KOPT-K1 (cell line): ENCODE measurements at regions not wholly inside any gene's neighbourhood (a gene's known extent, or its start where the extent isn't known, plus 50 kb on each side); places are given as distances from the start of the nearest gene placed in this dataset.
A peak's percentile ranks its signal among the peaks of the same experiment; 100 is the strongest.
"Not testable (repeated sequence)": the region's sequence is repeated elsewhere in the genome, so short reads cannot be mapped to it uniquely, and the experiment has no call there.

Experiments
- H3K27ac ChIP-seq: fragments of 200-600 bp; sonication (generic); 2 replicates; pipeline ENCODE4 v1.5.1; 2016; ENCODE audit warnings: antibody characterized with exemption, mild to moderate bottlenecking, low read depth, low read length; ENCODE audit not compliant: poor library complexity, severe bottlenecking
- H3K36me3 ChIP-seq: fragments of 200-600 bp; sonication (generic); 2 replicates; pipeline ENCODE4 v1.5.1; 2017; ENCODE audit warnings: antibody characterized with exemption, mild to moderate bottlenecking, low read length, moderate library complexity; ENCODE audit not compliant: insufficient read depth
- H3K9me3 ChIP-seq: fragments of 200-600 bp; sonication (generic); 2 replicates; pipeline ENCODE4 v1.5.1; 2017; ENCODE audit warnings: antibody characterized with exemption, low read length, mild to moderate bottlenecking; ENCODE audit not compliant: insufficient read depth, poor library complexity, severe bottlenecking

DNA sequence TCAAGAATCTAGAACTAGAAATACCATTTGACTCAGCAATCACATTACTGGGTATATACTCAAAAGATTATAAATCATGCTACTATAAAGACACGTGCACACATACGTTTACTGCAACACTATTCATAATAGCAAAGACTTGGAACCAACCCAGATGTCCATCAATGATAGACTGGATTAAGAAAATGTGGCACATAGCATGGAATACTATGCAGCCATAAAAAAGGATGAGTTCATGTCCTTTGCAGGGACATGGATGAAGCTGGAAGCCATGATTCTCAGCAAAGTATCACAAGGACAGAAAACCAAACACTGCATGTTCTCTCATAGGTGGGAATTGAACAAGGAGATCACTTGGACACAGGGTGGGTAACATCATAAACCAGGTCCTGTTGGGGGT, 185.3 kb upstream of the ZNF322 start:
- not testable (repeated sequence) for H3K9me3 ChIP-seq, H3K36me3 ChIP-seq, H3K27ac ChIP-seq

GRCh38 chr6:26857289-26857688, 197.7 kb upstream of the ZNF322 start:
- not testable (repeated sequence) for H3K9me3 ChIP-seq, H3K27ac ChIP-seq, H3K36me3 ChIP-seq

DNA sequence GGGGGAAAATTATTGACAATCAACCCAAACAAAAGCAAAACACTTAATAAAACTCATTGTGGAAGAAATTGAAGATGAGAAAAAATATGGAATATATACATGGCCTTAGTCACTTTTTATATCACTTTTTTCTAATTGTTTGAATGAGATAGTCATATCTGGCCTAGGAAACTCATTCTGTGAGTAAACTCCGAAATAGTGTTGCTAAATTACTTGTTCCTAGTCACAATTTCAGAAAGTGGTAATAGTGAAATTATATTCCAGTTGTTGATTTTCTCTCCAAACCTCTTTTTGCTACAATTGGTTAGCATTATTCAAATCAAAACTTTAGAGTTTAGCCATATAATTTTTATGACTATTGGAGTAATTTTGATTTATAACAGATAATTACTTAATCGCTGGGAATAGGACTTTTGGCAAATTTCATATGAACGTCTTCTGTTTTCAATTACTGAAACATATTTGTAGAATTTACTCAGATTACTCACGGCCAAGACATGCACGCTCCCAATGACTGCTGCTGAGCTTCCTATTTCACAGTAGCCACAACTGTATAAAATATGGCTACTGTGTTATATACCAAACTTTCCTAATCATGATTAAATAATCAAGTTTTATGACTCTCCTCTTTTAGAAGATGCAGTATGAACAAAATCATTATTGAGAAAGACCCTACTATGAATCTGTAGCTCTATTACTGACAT, 199.7 kb upstream of the ZNF322 start:
- H3K36me3 ChIP-seq, H3K27ac ChIP-seq, H3K9me3 ChIP-seq: not testable (repeated sequence)

- H3K27ac ChIP-seq, H3K36me3 ChIP-seq, H3K9me3 ChIP-seq: not testable (repeated sequence)
Measured at GRCh38 chr6:26859771-26860163, 200.2 kb upstream of the ZNF322 start.

GRCh38 chr6:26861913-26862312, 202.4 kb upstream of the ZNF322 start:
- H3K36me3 ChIP-seq, H3K9me3 ChIP-seq, H3K27ac ChIP-seq: not testable (repeated sequence)

DNA sequence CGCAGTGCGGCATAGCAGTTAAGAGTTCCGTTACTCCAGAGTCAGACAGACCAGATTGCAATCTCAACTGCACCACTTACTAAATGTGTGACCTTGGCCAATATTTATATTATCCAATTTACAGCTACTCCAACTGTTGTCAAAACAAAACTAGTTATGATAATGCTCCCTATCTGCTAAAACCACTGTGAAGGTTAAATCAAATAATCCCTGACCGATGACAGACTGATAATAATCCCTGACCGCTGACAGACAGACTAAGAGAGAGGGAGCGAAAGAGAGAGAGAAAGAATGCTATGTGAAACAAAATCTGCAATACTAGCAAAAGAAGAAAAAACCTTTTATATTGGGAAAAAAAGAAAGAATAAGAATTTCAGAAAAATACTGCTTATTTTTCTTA, 204.1 kb upstream of the ZNF322 start:
- not testable (repeated sequence) for H3K9me3 ChIP-seq, H3K36me3 ChIP-seq, H3K27ac ChIP-seq

DNA sequence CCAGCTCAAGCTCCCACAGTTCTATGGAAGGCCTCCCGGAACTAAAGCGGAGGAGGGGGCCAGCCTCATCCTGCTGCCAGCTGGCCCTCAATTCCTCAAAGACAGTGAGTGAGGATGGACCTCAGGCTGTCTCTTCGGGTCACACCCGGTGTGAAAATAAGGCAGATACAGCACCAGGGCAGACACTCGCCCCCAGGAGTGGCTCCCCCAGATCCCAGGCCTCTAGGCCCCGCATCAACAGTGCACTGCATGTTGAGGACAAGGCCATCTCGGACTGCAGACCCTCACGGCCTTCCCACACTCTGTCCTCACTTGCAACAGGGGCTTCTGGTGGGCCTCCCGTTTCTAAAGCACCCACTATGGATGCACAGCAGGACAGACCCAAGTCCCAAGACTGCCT, 239.2 kb upstream of the ZNF322 start:
- H3K36me3 ChIP-seq, H3K27ac ChIP-seq, H3K9me3 ChIP-seq: not testable (repeated sequence)

- not testable (repeated sequence) for H3K36me3 ChIP-seq, H3K27ac ChIP-seq, H3K9me3 ChIP-seq
Measured at GRCh38 chr6:26924206-26924605, 264.7 kb upstream of the ZNF322 start.

GRCh38 chr6:26928190-26928589, 268.6 kb upstream of the ZNF322 start:
- not testable (repeated sequence) for H3K36me3 ChIP-seq, H3K27ac ChIP-seq, H3K9me3 ChIP-seq

DNA sequence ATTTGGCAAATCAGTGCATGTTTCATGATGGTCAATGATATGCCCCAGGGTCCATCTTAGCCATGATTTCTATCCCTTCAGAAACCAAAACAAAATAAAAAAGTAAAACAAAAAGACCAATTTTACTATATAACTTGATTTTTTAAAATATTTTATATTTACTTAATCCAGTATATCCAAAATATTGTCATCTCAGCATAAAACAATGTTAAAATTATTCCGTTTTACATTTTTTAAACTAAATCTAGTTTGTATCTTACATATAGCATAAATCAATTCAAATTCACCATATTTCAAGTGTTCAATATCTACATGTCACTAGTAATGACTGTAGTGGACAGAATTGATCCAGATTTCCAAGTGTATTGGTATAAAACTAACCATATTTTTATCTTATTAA, 277.7 kb upstream of the ZNF322 start:
- not testable (repeated sequence) for H3K9me3 ChIP-seq, H3K36me3 ChIP-seq, H3K27ac ChIP-seq

DNA sequence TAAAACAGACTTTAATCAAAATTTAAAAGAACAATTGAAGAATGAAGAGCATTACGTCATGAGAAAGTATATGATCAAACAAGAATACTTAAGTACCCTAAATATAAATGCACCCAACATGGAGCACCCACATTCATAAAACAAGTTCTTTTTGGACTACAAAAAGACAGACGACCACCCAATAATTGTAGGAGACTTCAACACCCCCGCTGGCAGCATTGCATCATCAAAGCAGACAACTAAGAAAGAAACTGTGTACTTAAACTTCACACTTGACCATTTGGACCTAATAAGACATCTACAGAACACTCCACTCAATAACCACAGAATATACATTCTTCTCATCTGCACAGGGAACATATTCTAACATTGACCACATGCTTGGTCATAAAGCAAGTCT, 291.7 kb upstream of the ZNF322 start:
- not testable (repeated sequence) for H3K9me3 ChIP-seq, H3K36me3 ChIP-seq, H3K27ac ChIP-seq

DNA sequence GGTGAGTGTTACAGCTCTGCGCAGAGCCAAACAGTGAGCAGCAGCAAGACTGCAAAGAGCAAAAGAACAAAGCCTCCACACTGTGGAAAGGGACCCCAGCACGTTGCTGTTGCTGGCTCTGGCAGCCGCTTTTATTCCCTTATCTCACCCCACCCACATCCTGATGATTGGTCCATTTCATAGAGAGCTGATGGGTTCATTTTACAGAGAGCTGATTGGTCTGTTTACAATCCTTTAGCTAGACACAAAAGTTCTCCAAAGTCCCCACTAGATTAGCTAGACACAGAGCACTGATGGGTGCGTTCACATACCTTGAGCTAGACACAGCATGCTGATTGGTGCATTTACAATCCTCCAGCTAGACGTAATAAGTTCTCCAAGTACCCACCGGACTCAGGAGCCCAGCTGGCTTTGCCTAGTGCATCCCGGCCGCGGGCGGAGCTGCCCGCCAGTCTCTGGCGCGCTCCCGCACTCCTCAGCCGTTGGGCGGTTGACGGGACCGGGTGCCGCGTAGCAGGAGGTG, 291.4 kb upstream of the PRSS16 start:
- H3K27ac ChIP-seq = peak overlapping the region; percentile 72
- H3K9me3 ChIP-seq, H3K36me3 ChIP-seq: not testable (repeated sequence)

- H3K36me3 ChIP-seq, H3K9me3 ChIP-seq: not testable (repeated sequence)
- peak overlapping the region; percentile 72 for H3K27ac ChIP-seq
Measured at GRCh38 chr6:26956601-26957184, 290.8 kb upstream of the PRSS16 start.

GRCh38 chr6:26957399-26958127, 289.9 kb upstream of the PRSS16 start:
- H3K9me3 ChIP-seq, H3K36me3 ChIP-seq: not testable (repeated sequence)
- H3K27ac ChIP-seq = peak overlapping the region; percentile 72

DNA sequence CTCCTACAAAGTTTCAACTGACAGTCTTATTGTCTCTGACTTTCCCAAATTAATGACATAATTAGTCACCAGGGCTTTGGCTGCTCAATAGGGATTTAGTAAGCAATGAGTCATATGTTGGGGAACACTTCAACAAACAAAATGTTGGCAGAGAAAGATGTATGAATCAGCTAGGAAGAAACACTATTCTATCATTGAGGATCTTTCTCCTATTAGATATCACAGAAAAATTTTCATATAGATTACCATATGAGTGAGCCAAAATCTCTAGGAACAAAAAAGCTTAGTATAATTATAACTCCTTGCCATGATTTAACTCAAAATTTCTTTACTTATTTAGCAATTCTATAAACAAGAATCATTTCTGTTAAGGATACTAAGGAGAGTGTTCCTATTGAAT, 286.3 kb upstream of the PRSS16 start:
- not testable (repeated sequence) for H3K9me3 ChIP-seq, H3K27ac ChIP-seq, H3K36me3 ChIP-seq

- Histone ChIP-seq H3K36me3 (no peaks in the 10 kb centered on the region), H3K9me3 (no peaks in the 10 kb centered on the region), H3K27ac (no peak overlapping the region)
Measured at GRCh38 chr6:27002447-27002846, 245.1 kb upstream of the PRSS16 start.
